IMR-90 (cell line): ENCODE measurements at regions not wholly inside any gene's neighbourhood (a gene's known extent, or its start where the extent isn't known, plus 50 kb on each side); places are given as distances from the start of the nearest gene placed in this dataset.

Experiments used
- ATAC-seq: fragments of 200-7000 bp; cut with Tn5 transposase; 2 replicates; pipeline ENCODE4 v1.9.1; 2020; ENCODE audit warnings: low read depth, mild to moderate bottlenecking, moderate library complexity
- BruUV-seq: library from RNA; stranded (reverse); fragments of 400-500 nt; replicated peaks from 2 replicates; lab custom pipeline; 2021; lab: Mats Ljungman, UMichigan
- CTCF ChIA-PET: fragments of 300-600 bp; formaldehyde crosslinking; extraction: SDS; loops from one replicate; lab custom pipeline; 2021; ENCODE audit warnings: antibody characterized with exemption; lab: Yijun Ruan, JAX
- POLR2A ChIA-PET: fragments of 300-600 bp; sonication (Branson Sonifier 250); formaldehyde crosslinking; loops from one replicate; lab custom pipeline; 2022; ENCODE audit warnings: antibody characterized with exemption; ENCODE audit not compliant: unreplicated experiment; lab: Charles Lee
- DNase-seq: peaks from one replicate; pipeline ENCODE4 v3.0.0; 2013
- H2AFZ ChIP-seq: replicated peaks from 2 replicates; pipeline ENCODE3; 2013; ENCODE audit warnings: low read length, mild to moderate bottlenecking; ENCODE audit not compliant: poor library complexity
- H2AK5ac ChIP-seq: 2 replicates; pipeline ENCODE4 v1.6.1; 2013; ENCODE audit warnings: low read depth, low read length, inconsistent platforms
- H2AK9ac ChIP-seq: replicated peaks from 2 replicates; pipeline ENCODE3; 2013; ENCODE audit warnings: mild to moderate bottlenecking, low read depth, low read length, moderate library complexity; ENCODE audit not compliant: poor library complexity
- H2BK120ac ChIP-seq: 2 replicates; pipeline ENCODE4 v1.6.1; 2013; ENCODE audit warnings: low read depth, low read length, inconsistent platforms
- H2BK15ac ChIP-seq: 3 replicates; pipeline ENCODE4 v1.6.1; 2013; ENCODE audit warnings: low read depth, low read length, inconsistent platforms
- H2BK20ac ChIP-seq: 2 replicates; pipeline ENCODE4 v1.6.1; 2013; ENCODE audit warnings: low read depth, mild to moderate bottlenecking, inconsistent platforms, low read length, moderate library complexity
- H2BK5ac ChIP-seq: 2 replicates; pipeline ENCODE4 v1.6.1; 2013; ENCODE audit warnings: mild to moderate bottlenecking, low read depth, low read length, inconsistent platforms; ENCODE audit not compliant: poor library complexity, severe bottlenecking
- H3K14ac ChIP-seq: replicated peaks from 2 replicates; pipeline ENCODE4 v1.6.1; 2013; ENCODE audit warnings: low read depth, low read length, inconsistent platforms
- H3K18ac ChIP-seq: 2 replicates; pipeline ENCODE4 v1.6.1; 2013; ENCODE audit warnings: low read depth, low read length, control low read depth
- H3K23ac ChIP-seq: 2 replicates; pipeline ENCODE4 v1.6.1; 2013; ENCODE audit warnings: low read depth, low read length, inconsistent platforms
- H3K27ac ChIP-seq: 2 replicates; pipeline ENCODE4 v1.5.1; 2013; ENCODE audit warnings: mild to moderate bottlenecking, control low read depth, low read length; ENCODE audit not compliant: insufficient read depth
- H3K27me3 ChIP-seq: 2 replicates; pipeline ENCODE4 v1.6.1; 2013; ENCODE audit warnings: low read length; ENCODE audit not compliant: control insufficient read depth, insufficient read depth
- H3K36me3 ChIP-seq: 2 replicates; pipeline ENCODE4 v1.6.1; 2013; ENCODE audit warnings: low read length, mixed read lengths; ENCODE audit not compliant: control insufficient read depth, insufficient read depth
- H3K4ac ChIP-seq: 2 replicates; pipeline ENCODE4 v1.6.1; 2013; ENCODE audit warnings: low read depth, low read length, inconsistent platforms
- H3K4me1 ChIP-seq: 2 replicates; pipeline ENCODE4 v1.6.1; 2013; ENCODE audit warnings: low read length, mixed read lengths; ENCODE audit not compliant: control insufficient read depth, insufficient read depth
- H3K4me2 ChIP-seq: 2 replicates; pipeline ENCODE4 v1.6.1; 2013; ENCODE audit warnings: low read depth, mild to moderate bottlenecking, control low read depth, low read length, moderate library complexity
- H3K4me3 ChIP-seq: 2 replicates; pipeline ENCODE4 v1.5.1; 2013; ENCODE audit warnings: low read depth, mild to moderate bottlenecking, control low read depth, low read length, moderate library complexity; ENCODE audit not compliant: insufficient read depth
- H3K56ac ChIP-seq: 2 replicates; pipeline ENCODE4 v1.6.1; 2013; ENCODE audit warnings: low read length, inconsistent platforms; ENCODE audit not compliant: insufficient read depth; ENCODE audit errors: extremely low read depth
- H3K79me1 ChIP-seq, 2 experiments: 2 replicates each; pipeline ENCODE4 v1.6.1; 2013; ENCODE audit warnings: low read length in 2 of 2, inconsistent platforms in 1 of 2, low read depth in 1 of 2
- H3K9ac ChIP-seq: 2 replicates; pipeline ENCODE4 v1.6.1; 2013; ENCODE audit warnings: low read depth, low read length, control low read depth
- H3K9me1 ChIP-seq: 2 replicates; pipeline ENCODE4 v1.6.1; 2013; ENCODE audit warnings: low read length, inconsistent platforms; ENCODE audit not compliant: insufficient read depth
- H3K9me3 ChIP-seq: 2 replicates; pipeline ENCODE4 v1.6.1; 2013; ENCODE audit warnings: low read length; ENCODE audit not compliant: control insufficient read depth, insufficient read depth
- H4K20me1 ChIP-seq: 2 replicates; pipeline ENCODE4 v1.6.1; 2013; ENCODE audit warnings: low read length, inconsistent platforms; ENCODE audit not compliant: insufficient read depth
- H4K5ac ChIP-seq: 2 replicates; pipeline ENCODE4 v1.6.1; 2013; ENCODE audit warnings: mild to moderate bottlenecking, low read depth, low read length, control low read depth
- H4K8ac ChIP-seq, 2 experiments: 2 replicates each; pipeline ENCODE4 v1.6.1; 2013; ENCODE audit warnings: low read depth in 2 of 2, low read length in 2 of 2, control low read depth in 1 of 2, inconsistent platforms in 1 of 2
- H4K91ac ChIP-seq: 2 replicates; pipeline ENCODE4 v1.6.1; 2013; ENCODE audit warnings: low read depth, low read length, inconsistent platforms; ENCODE audit not compliant: insufficient read depth
- MAZ ChIP-seq: IDR thresholded peaks from 2 replicates; pipeline ENCODE4 v1.6.1; 2012; ENCODE audit warnings: low read depth, mild to moderate bottlenecking, low read length, improper control_type of control experiment, moderate library complexity, borderline replicate concordance
- WGBS, 2 experiments: methylation state at CpG; one replicate each; pipeline versions ENCODE4 v1.1.5 to v1.1.7; 2013; ENCODE audit warnings: missing lambda C conversion rate in 2 of 2; ENCODE audit not compliant: insufficient read length in 1 of 2; ENCODE audit errors: extremely low coverage in 2 of 2; 5-methylcytosine and 5-hydroxymethylcytosine counted together
- dilution Hi-C: fragments of 300-500 bp; cut with HindIII; formaldehyde crosslinking; loops from one replicate; pipeline ENCODE4 v1.14.3; 2018; ENCODE audit warnings: low sequenced_read_pairs; ENCODE audit not compliant: unreplicated experiment
- in situ Hi-C: fragments of 300-500 bp; cut with MboI; formaldehyde crosslinking; loops from 3 replicates; pipeline ENCODE4 v1.14.3; 2019; ENCODE audit warnings: low sequenced_read_pairs, inconsistent platforms, mixed read lengths
- intact Hi-C: fragments of 100-400 bp; cut with micrococcal nuclease; formaldehyde crosslinking; loops from 2 replicates; pipeline ENCODE4 v1.10.0; 2022

DNA sequence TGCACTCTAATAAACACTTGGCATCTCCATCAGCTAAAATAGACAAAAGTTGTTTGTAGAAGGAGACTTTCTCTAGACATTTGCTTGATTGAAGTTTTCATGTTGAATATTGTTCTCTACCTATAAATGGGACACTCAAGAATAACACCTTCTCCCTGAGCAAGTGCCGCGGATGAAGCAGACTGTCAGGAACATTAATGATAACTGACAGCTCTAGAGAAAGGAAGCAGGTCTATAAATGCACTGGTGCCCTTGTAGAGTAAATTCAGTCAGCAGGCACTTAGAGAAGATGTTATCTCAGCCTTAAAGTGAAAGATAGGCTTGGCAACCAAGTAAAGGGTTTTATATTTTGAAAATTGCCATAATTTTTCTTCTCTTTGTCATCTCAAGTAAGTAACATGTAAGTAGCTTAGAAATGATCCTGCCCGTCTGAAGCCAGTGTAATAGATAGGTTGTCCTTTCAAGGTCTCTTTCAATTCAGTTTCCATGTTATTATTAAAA lies 224.6 kb downstream of the ARL6IP6 start:
- Histone ChIP-seq H4K8ac (no peak overlapping the region), H3K9me3 (peaks cover 2% of the 10 kb centered on the region; the same call in 1 of the 2 replicates), H3K36me3 (no peaks in the 10 kb centered on the region), H3K23ac (no peak overlapping the region), H4K5ac (no peak overlapping the region), H3K9ac (no peak overlapping the region), H3K14ac (no peak overlapping the region), H2BK5ac (no peak overlapping the region), H2BK120ac (no peak overlapping the region), H2AK9ac (no peak overlapping the region), H3K18ac (no peak overlapping the region), H4K20me1 (no peaks in the 10 kb centered on the region), H3K4ac (no peak overlapping the region), H3K9me1 (no peaks in the 10 kb centered on the region), H2AK5ac (no peak overlapping the region), H3K56ac (no peak overlapping the region), H3K4me1 (no peaks in the 10 kb centered on the region), H3K79me1 (no peaks in the 10 kb centered on the region), H2BK15ac (no peak overlapping the region), H3K27me3 (no peaks in the 10 kb centered on the region), H3K4me3 (no peak overlapping the region), H3K27ac (no peak overlapping the region), H3K4me2 (no peak overlapping the region), H4K91ac (no peak overlapping the region), H2AFZ (no peak overlapping the region), H2BK20ac (no peak overlapping the region)
- BruUV-seq = no TSS peak
- no peak for TF ChIP-seq MAZ
- dilution Hi-C loops = no loop called here
- ChIA-PET CTCF (no interaction called here), POLR2A (no interaction called here)
- intact Hi-C loops = no loop called here
- in situ Hi-C loops = no loop called here
- DNase-seq = no peak
- whole genome bisulfite sequencing, 2 experiments = no CpG with 5 or more reads among the region's 3 CpGs
- no peak for ATAC-seq
